Lung (tissue), 11 donors: ENCODE measurements at regions not wholly inside any gene's neighbourhood (a gene's known extent, or its start where the extent isn't known, plus 50 kb on each side); places are given as distances from the start of the nearest gene placed in this dataset.

Source experiments
- ATAC-seq: fragments of 200-7000 bp; cut with Tn5 transposase; one replicate; pipeline ENCODE4 v1.9.1; 2020; ENCODE audit warnings: moderate number of reproducible peaks; ENCODE audit not compliant: insufficient read depth, low FRiP score
- DNase-seq, 3 donors: peaks; one replicate each; pipeline ENCODE4 v3.0.0-alpha.2; 2013 to 2017
- H3K27ac ChIP-seq, 2 donors: one replicate each; pipeline ENCODE4 v1.5.1; 2013; ENCODE audit warnings: mild to moderate bottlenecking in 2 of 2, moderate library complexity in 2 of 2, control low read depth in 1 of 2, inconsistent platforms in 1 of 2, low read depth in 1 of 2, low read length in 1 of 2
- H3K27me3 ChIP-seq, 3 donors: one replicate each; pipeline ENCODE4 v1.5.1; 2013; ENCODE audit warnings: low read length in 2 of 3; ENCODE audit not compliant: control insufficient read depth in 3 of 3, insufficient read depth in 3 of 3
- H3K36me3 ChIP-seq, 4 donors: one replicate each; pipeline ENCODE4 v1.5.1; 2013; ENCODE audit warnings: low read length in 4 of 4, mild to moderate bottlenecking in 1 of 4, moderate library complexity in 1 of 4; ENCODE audit not compliant: control insufficient read depth in 4 of 4, insufficient read depth in 4 of 4
- H3K4me1 ChIP-seq, 5 donors: one replicate each; pipeline ENCODE4 v1.5.1; 2013; ENCODE audit warnings: low read length in 5 of 5, mild to moderate bottlenecking in 2 of 5, moderate library complexity in 1 of 5; ENCODE audit not compliant: control insufficient read depth in 5 of 5, insufficient read depth in 5 of 5
- H3K4me3 ChIP-seq: one replicate; pipeline ENCODE4 v1.5.1; 2013; ENCODE audit warnings: mild to moderate bottlenecking, control low read depth, moderate library complexity
- H3K9ac ChIP-seq, 2 donors: one replicate each; pipeline ENCODE4 v1.5.1; 2013; ENCODE audit warnings: low read length in 2 of 2, control low read depth in 1 of 2; ENCODE audit not compliant: insufficient read depth in 1 of 2
- H3K9me3 ChIP-seq, 4 donors: one replicate each; pipeline ENCODE4 v1.5.1; 2013; ENCODE audit warnings: low read length in 3 of 4, mild to moderate bottlenecking in 1 of 4, moderate library complexity in 1 of 4; ENCODE audit not compliant: control insufficient read depth in 4 of 4, insufficient read depth in 3 of 4
- CTCF ChIP-seq: IDR thresholded peaks from 2 replicates; pipeline ENCODE4 v1.5.1; 2012; ENCODE audit warnings: mild to moderate bottlenecking; ENCODE audit errors: control extremely low read depth, extremely low read depth
- WGBS, 2 donors: extraction: QIAGEN DNeasy Blood & Tissue Kit; methylation state at CpG; one replicate each; pipeline ENCODE4 v1.1.7; 2013; 5-methylcytosine and 5-hydroxymethylcytosine counted together
- donor health status: control.
- donor health status: control.
- donor health status: Bipolar disorder and iron deficiency.
- donor health status: healthy.
- donor health status: DM: yes; HTN: yes; CAD: no.

- Histone ChIP-seq H3K4me1 (no peaks in the 10 kb centered on the region), H3K9ac (no peak overlapping the region), H3K36me3 (no peaks in the 10 kb centered on the region), H3K4me3 (no peak overlapping the region), H3K27ac (no peak overlapping the region), H3K27me3 (no peaks in the 10 kb centered on the region), H3K9me3 (no peaks in the 10 kb centered on the region)
- ATAC-seq (no peak), DNase-seq (no peak)
- no peak for TF ChIP-seq CTCF
These were observed 632.0 kb upstream of the SOX9 start for GRCh38 chr17:71488851-71489250.

GRCh38 chr17:71494062-71494855, 626.6 kb upstream of the SOX9 start:
- WGBS, 2 donors, result 39 to 58% methylated on average over 2 of the region's 2 CpGs
- Histone ChIP-seq H3K4me1 (no peaks in the 10 kb centered on the region), H3K27ac (no peak overlapping the region), H3K27me3 (no peaks in the 10 kb centered on the region), H3K36me3 (no peaks in the 10 kb centered on the region), H3K9ac (no peak overlapping the region), H3K4me3 (no peak overlapping the region), H3K9me3 (no peaks in the 10 kb centered on the region)
- no peak for DNase-seq
- ATAC-seq, result no peak
- TF ChIP-seq CTCF, result no peak

DNA sequence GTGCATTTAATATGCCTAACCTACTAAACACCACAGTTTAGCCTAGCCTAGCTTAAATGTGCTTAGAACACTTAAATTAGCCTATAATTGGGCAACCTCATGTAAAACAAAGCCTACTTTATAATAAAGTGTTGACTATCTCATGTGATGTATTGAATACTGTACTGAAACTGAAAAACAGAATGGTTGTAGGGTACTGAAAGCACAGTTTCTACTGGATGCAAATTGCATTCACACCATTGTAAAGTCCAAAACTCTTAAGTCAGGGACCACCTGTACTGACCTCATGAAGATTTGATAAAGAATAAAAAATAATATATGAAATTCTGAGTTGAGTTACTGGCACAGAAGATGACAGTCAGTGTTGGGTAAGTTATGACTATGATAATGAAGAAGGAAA, 625.4 kb upstream of the SOX9 start:
- H3K27ac ChIP-seq, result no peak overlapping the region
- DNase-seq (no peak), ATAC-seq (no peak)
- no peak overlapping the region for H3K9ac ChIP-seq
- no peaks in the 10 kb centered on the region for H3K36me3 ChIP-seq
- TF ChIP-seq CTCF, result no peak
- H3K4me3 ChIP-seq, result no peak overlapping the region
- H3K27me3 ChIP-seq, result no peaks in the 10 kb centered on the region
- H3K4me1 ChIP-seq, result no peaks in the 10 kb centered on the region
- no peaks in the 10 kb centered on the region for H3K9me3 ChIP-seq

DNA sequence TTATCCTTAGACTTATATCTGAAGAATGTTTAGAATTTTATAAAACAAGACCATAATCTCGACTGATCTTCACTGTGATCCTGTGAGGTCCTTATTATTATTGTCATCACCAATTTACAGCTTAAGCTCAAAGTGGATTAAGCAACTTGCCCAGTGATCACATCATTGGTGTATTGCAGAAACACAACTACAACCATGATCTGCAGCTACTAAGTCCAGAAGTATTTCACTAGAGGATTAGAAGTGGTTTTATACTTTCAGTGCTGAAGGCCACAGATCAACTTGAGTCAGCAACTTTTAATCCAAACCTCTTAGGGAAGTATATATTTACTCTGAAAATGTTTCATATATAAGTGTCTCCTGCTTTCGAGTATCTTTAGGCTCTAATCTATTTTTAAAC, 624.3 kb upstream of the SOX9 start:
- no peaks in the 10 kb centered on the region for H3K9me3 ChIP-seq
- TF ChIP-seq CTCF, result no peak

More for the DNA sequence above, 624.3 kb upstream of the SOX9 start:
- H3K27me3 ChIP-seq, result no peaks in the 10 kb centered on the region
- no peaks in the 10 kb centered on the region for H3K4me1 ChIP-seq
- H3K4me3 ChIP-seq, result no peak overlapping the region
- ATAC-seq (no peak), DNase-seq (no peak)
- H3K27ac ChIP-seq, result no peak overlapping the region
- 62 to 85% methylated on average over 2 of the region's 2 CpGs for WGBS, 2 donors
- H3K9ac ChIP-seq, result no peak overlapping the region
- H3K36me3 ChIP-seq, result no peaks in the 10 kb centered on the region
